Kidney epithelial cell (primary cell): ENCODE measurements at regions not wholly inside any gene's neighbourhood (a gene's known extent, or its start where the extent isn't known, plus 50 kb on each side); places are given as distances from the start of the nearest gene placed in this dataset.

Experiments used
- DNase-seq: peaks from one replicate; pipeline ENCODE4 v3.0.0-alpha.2; 2010; ENCODE audit warnings: low read depth
- H3K27me3 ChIP-seq: 2 replicates; pipeline ENCODE4 v1.6.0; 2011; ENCODE audit warnings: low read length; ENCODE audit not compliant: control insufficient read depth, insufficient read depth
- H3K36me3 ChIP-seq: 2 replicates; pipeline ENCODE4 v1.5.1; 2011; ENCODE audit warnings: low read length; ENCODE audit not compliant: control insufficient read depth, insufficient read depth
- H3K4me3 ChIP-seq: 2 replicates; pipeline ENCODE4 v1.5.1; 2011; ENCODE audit warnings: low read depth, mild to moderate bottlenecking, control low read depth, low read length
- TF ChIP-seq, protein P1 (sequence below): IDR thresholded peaks from 2 replicates; pipeline ENCODE4 v1.5.1; 2011; ENCODE audit warnings: mild to moderate bottlenecking, moderate library complexity, low read length, control low read depth, inconsistent platforms; ENCODE audit not compliant: insufficient read depth, poor library complexity, severe bottlenecking

DNA sequence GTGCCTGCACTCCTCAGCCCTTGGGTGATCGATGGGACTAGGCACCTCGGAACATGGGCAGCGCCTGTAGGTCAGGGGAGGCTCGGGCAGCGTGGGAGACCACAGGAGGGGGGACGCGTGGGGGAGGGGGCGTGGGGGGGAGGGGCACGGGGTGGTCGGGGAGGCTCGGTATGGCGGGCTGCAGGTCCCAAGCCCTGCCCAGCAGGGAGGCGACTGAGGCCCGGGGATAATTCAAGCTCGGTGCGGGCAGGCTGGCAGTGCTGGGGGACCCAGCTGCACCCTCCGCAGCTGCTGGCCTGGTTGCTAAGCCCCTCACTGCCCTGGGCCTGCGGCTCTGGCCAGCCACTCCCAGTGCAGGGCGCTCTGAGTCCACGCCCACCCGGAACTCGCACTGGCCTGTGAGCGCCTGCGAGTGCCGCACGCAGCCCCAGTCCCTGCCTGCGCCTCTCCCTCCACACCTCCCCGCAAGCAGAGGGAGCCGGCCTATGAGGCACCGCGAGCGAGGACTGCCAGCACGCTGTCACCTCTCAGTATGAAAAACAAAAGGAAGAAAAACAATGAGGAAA, 1698.3 kb upstream of the RAG2 start:
- Histone ChIP-seq H3K27me3 (no peaks in the 10 kb centered on the region), H3K4me3 (no peak overlapping the region), H3K36me3 (no peaks in the 10 kb centered on the region)
- no peak for DNase-seq
- TF ChIP-seq, protein P1, sequence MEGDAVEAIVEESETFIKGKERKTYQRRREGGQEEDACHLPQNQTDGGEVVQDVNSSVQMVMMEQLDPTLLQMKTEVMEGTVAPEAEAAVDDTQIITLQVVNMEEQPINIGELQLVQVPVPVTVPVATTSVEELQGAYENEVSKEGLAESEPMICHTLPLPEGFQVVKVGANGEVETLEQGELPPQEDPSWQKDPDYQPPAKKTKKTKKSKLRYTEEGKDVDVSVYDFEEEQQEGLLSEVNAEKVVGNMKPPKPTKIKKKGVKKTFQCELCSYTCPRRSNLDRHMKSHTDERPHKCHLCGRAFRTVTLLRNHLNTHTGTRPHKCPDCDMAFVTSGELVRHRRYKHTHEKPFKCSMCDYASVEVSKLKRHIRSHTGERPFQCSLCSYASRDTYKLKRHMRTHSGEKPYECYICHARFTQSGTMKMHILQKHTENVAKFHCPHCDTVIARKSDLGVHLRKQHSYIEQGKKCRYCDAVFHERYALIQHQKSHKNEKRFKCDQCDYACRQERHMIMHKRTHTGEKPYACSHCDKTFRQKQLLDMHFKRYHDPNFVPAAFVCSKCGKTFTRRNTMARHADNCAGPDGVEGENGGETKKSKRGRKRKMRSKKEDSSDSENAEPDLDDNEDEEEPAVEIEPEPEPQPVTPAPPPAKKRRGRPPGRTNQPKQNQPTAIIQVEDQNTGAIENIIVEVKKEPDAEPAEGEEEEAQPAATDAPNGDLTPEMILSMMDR = no peak

DNA sequence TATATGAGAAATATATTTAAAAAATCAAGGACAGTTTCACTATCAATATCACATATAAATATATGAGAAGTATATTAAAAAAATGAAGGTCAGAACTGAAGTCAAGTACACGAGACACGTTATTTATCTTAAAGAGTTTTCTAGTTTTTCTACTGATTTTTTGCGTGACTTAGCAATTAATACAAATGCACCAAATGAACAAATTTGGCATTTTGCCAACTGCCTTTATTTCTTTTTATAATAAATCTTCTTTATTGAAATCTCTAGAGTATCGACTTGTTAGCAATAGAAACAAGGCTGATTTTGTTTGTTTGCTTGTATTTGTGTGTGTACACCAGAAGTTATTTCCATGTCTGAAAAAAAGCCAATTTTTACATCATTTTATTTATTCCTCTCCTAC, 1684.7 kb upstream of the RAG2 start:
- Histone ChIP-seq H3K27me3 (no peaks in the 10 kb centered on the region), H3K36me3 (no peaks in the 10 kb centered on the region), H3K4me3 (no peak overlapping the region)
- DNase-seq = no peak
- TF ChIP-seq, protein P1 = no peak

DNA sequence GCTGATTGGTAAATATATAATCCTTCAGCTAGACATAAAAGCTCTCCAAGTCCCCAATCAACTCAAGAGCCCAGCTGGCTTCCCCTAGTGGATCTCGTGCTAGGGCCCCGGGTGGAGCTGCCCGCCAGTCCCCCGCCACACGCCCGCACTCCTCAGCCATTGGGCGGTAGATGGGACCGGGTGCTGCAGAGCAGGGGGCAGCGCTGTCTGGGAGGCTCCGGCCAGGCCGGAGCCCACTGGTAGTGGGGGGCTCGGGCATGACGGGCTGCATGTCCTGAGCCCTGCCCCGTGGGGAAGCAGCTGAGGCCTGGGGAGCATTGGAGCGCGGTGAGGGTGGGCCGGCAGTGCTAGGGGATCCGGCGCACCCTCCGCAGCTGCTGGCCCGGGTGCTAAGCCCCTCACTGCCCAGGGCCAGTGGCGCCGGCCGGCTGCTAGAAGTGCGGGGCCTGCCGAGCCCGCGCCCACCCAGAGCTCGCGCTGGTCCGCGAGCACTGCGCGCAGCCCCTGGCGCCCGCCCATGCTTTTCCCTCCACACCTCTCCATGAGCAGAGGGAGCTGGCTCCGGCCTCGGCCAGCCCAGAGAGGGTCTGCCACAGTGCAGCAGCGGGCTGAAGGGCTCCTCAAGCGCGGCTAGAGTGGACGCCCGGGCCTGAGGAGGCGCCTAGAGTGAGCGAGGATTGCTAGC, 1680.6 kb upstream of the RAG2 start:
- DNase-seq = no peak
- TF ChIP-seq, protein P1 = no peak
- no peaks in the 10 kb centered on the region for H3K27me3 ChIP-seq
- H3K36me3 ChIP-seq = no peaks in the 10 kb centered on the region
- no peak overlapping the region for H3K4me3 ChIP-seq

DNA sequence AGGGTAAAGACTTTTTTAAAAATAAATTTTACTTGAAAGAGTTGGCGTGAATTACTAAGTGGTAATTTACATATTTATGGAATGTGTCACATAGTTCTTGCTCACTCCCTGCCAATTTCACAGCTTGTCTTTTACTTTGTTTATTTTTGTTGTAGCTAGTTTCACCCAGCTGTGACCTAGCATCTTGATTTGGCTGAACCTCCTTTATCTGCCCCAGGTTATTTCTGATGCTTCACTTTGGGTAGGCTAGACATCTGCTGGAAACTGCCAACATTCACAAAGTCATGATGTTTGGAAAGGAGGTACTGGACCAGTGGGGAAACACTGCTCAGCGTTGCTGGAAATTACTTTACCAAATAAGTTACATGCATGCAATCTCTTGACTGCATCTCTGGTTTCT, 1676.0 kb upstream of the RAG2 start:
- no peak for DNase-seq
- no peaks in the 10 kb centered on the region for H3K36me3 ChIP-seq
- TF ChIP-seq, protein P1 = no peak
- H3K4me3 ChIP-seq = no peak overlapping the region
- H3K27me3 ChIP-seq = no peaks in the 10 kb centered on the region

DNA sequence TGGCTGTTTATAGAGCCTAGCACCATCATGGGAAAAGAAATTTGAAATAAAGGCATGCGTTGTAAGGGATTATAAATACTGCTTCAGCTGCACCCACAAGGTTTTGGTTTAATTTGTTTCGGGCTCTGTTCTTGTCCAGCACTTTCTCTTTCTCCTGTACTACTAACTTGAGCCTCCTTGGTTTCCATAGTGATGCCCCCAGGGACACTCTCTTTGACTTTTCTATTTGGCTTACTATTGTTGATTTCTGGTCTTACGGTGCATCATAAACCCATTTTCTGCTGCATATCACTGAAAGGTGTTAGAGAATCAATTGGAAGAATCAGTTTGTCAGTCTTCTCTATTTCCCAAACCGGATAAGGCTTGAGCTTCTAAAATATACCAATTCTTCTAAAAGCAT, 1674.3 kb upstream of the RAG2 start:
- DNase-seq = no peak
- Histone ChIP-seq H3K36me3 (no peaks in the 10 kb centered on the region), H3K27me3 (no peaks in the 10 kb centered on the region), H3K4me3 (no peak overlapping the region)
- TF ChIP-seq, protein P1 = no peak

DNA sequence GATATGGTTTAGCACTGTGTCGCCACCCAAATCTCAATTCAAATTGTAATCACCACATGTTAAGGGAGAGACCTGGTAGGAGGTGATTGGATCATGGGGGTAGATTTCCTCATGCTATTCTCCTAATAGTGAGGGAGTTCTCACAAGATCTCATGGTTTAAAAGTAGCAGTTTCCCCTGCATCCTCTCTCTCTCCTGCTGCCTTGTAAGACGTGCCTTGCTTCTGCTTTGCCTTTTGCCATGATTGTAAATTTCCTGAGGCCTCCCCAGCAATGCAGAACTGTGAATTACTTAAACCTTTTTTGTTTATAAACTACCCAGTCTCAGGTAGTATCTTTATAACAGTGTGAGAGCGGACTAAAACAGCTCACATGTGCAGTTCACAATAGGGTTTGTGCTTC, 1668.7 kb upstream of the RAG2 start:
- Histone ChIP-seq H3K27me3 (no peaks in the 10 kb centered on the region), H3K36me3 (no peaks in the 10 kb centered on the region), H3K4me3 (no peak overlapping the region)
- DNase-seq = no peak
- TF ChIP-seq, protein P1 = no peak
